Nucleus accumbens (tissue), 56 donors: ENCODE measurements at regions not wholly inside any gene's neighbourhood (a gene's known extent, or its start where the extent isn't known, plus 50 kb on each side); places are given as distances from the start of the nearest gene placed in this dataset.

ENCODE experiments used
- DNase-seq, 56 donors: peaks; one replicate each; lab custom pipeline; 2025; lab: John Stamatoyannopoulos, UW

DNA sequence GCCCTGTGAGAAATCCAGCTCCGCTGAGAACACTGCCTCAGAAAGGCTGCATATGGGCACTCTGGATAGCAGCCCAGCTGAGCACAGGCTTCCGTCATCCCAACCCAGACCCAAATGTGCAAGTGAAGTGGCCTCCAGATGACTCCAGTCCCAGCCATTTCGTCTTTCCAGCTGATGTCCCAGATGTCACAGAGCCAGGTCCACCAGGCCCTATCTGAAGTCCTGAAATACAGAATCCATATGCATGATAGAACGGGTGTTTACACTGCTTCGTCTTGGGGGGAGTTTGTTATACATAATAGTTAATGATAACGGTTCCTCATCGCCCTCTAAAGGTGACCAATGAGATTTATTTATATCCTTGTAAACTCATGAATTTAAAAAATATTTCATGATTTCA, 72.6 kb upstream of the TRIM2 start:
- peak in 49 of 56 donors; percentile 9 to 79 (median 51) for DNase-seq

DNA sequence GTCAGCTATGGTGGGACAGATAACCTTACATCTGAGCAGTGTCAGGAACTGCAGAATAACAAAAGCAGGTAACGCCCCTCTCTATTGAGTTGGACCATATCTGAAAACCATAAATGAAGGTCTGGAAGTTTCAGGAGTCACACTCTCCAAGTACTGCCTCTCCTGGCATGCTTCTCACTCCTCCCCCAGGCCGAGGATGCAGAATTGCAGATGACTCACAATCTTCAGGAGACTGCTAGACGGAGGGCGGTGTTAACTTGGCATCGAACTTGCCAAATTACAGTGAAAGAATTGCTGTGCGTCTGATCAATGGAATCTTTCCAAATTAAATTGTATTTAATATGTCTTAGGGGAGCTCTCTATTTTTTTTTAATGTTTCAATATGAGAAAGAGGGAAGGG, 67.1 kb upstream of the TRIM2 start:
- peak in 22 of 56 donors; percentile 10 to 79 (median 22) for DNase-seq

DNA sequence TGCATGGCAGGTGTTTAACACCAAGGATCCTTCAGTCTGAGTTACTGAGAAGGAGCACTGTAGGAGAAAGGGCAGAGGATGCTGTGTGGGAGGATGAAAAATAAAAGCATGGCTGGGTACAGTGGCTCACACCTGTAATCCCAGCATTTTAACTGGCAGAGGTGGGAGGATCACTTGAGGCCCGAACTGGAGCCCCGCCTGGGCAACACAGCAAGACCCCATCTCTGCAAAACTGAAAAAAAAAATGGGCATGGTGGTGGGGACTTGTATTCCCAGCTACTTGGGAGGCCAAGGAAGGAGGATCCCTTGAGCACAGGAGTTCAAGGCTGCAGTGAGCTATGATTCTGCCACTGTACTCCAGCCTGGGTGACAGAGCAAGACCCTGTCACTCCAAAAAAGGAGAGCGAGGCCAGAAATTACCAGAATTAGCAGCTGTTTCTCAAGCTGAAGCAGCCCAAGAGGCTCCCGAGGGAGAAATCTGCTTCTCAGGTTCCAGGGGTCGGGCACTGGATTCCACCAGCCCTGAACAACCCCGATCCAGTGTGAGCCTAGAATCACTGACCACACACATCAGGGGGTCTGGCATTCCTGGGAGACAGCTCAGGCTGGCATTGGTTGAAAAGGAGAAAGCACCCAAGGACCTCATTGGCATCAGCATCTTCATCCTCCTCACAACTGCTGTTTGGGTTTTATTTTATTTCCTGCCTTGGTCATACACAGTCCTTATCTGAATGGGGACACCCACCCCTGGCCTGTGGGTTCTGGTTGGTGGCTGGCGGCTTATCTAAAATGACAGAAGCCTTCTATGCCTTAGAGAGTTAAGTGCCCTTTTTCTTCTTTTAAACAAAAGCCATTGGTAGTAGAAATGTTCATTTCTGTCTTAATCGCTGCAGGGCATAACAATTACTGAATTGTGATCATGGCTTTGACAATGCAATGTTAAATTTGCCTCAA, 66.3 kb upstream of the TRIM2 start:
- DNase-seq, result peak in 1 of 56 donors; percentile 19

DNA sequence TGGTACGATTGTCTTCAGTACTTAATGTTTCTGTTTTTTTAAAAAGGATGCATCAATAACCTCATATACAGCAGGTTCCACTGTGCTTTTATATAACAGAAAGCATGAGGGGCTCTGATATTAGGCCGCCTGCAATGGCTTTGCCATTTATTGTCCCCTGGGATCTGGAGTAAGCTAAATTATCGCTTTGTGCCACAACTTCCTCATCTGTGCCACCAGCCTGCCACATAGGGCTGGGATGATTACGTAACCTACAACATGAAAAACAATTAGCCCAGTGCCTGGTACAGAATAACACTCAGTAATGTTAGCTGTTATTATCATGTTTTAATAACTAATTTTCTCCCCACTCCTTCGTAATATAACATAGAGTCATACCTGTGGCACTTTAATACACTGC, 65.5 kb upstream of the TRIM2 start:
- peak in 36 of 56 donors; percentile 3 to 68 (median 36) for DNase-seq

DNA sequence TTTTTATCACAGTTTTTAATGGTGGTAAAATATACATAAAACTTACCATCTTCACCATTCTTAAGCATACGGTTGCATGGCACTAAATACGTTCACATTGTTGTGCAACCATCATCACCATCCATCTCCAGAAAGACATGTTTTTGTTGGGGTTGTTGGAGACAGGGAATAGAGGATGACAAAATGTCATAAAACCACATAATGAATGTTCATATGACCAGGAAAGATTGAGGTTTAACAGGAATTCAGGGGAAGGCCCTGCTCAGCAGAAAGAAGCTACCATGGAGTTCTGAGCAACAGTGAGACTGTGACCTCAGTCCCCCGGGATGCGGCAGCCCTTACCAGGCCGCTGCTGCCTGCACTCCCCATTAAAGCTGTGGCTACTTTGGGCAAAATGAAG, 63.9 kb upstream of the TRIM2 start:
- no peak for DNase-seq

DNA sequence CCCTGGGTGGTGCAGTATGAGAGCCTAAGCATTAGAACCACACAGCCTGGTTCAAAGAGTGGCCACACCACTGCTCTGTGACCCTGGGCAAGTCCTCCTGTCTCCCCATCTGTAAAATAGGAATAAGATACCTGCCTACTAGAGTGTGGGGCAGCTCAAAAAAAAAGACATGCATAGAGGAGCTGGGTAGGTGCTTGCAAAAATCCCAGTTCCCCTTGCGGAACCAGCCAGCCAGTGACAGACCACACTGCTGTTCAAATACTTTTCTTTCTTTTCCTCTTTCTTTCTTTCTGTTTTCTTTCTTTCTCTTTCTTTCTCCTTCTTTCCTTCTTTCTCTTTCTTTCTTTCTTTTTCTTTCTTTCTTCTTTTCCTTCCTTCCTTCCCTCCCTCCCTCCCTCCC, 63.0 kb upstream of the TRIM2 start:
- DNase-seq, result no peak

DNA sequence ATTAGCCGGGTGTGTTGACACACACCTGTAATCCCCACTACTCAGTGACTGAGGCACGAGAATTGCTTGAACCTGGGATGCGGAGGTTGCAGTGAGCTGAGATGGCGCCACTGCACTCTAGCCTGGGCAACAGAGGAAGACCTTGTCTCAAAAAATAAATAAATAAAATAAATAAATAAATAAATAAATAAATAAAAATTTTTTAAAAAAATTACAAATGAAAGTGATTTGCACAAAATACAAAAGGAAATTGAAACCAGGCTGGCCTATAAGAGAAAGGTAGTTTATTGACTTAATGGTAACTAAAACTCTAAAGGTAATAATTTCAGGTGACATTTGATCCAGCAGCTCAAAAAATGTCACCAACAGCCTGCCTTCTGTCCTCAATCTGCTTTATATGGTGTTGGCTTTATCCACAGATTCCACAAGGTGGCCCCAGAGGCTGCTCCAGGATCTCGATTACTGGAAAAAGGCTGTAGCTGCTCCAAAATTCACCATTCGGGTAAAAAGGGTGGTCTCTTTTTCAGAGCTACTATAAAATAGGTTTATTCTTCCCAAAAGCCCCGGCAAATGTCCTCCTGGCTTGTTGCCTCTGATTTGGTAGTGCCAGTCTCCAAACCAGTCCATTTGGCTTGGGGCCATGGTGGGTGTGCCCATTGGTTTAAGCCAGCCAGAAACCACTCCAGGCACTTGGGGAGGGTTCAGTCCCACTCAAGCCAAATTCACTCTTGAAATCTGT, 61.4 kb upstream of the TRIM2 start:
- DNase-seq, result peak in 55 of 56 donors; percentile 9 to 91 (median 60)

DNA sequence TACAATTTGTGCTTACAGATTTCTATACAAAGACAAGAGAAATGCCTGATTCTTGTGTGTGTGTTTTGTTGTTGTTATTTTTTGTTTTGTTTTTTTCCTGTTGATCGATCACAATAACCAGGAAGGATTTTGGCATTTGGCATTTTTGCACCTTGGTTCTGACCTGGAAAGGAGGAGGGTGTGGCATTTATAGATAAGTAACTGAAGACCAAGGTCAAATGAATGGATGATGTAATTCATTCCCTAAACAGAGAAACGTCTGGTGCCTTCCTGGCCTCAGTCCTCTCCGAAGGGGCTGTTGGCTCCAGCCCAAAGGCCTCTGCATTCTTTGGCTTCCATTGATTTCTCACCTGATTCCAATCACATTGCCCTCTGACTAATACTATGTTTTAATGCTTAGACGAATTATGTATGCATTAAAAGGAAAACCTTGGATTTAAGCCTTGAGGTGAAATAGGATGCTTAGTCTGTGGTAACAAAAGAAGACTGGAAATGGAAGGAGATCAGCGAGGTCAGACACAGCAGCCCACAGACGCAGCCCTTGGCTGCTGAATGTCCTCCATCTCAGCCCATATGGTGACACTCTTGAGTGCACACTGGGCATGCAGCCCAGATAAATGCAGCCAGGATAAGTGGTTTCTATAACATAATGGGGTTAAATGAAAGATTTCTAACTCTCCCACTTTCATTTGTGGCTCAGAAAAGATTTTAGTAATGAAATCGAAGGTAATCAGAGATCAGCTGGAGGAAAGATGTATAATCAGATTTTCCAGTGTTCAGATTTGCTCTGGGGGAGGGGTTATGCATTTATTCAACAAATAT, 60.5 kb upstream of the TRIM2 start:
- peak in 2 of 56 donors; percentile 12 to 19 for DNase-seq

DNA sequence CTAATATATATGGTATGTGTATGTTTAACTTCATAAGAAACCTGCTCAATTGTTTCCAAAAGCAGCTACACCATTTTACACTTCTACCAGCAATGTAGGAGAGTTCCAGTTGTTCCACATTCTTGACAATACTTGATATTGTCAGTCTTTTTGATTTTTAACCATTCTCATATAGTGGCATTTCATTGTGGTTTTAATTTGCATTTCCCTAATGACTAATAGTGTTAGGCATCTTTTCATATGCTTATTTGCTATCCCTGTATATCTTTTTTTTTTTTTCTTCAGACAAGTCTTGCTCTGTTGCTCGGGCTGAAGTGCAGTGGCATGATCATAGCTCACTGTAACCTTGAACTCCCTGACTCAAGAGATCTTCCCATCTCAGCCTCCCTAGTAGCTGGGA, 58.2 kb upstream of the TRIM2 start:
- DNase-seq, result no peak

DNA sequence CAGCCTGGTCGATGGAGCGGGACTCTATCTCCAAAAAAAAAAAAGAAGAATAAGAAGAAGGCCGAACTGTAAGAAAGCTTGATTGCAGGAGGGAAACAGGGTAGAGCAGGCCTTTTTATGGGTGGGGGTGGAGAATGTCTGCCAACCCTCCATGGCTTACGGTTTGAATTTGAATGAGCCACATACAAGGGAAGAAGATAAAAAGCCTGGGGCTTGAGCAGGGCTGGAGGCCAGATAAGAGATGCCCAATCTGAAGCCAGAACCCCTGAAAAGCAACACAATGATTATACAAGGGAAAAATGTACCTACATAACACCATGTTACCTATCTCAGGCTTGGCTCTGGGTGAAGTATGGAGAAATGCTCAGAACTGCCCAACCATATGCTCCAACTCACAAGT, 57.3 kb upstream of the TRIM2 start:
- peak in 1 of 56 donors; percentile 8 for DNase-seq

DNA sequence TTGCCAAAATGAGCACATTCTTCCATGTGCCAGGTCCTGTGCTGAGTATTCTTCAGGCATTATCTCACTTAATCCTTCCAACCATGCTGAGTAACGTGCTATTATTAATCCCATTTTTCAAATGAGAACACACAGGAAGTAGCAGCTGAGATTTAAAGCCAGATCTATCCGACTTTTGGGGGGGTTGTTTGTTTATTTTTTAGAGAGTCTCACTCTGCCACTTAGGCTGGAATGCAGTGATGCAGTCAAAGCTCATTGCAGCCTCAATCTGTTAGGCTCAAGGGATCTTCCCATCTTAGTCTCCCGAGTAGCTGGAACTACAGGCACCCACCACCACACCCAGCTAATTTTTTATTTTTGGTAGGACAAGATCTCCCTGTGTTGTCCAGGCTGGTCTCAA, 55.5 kb upstream of the TRIM2 start:
- no peak for DNase-seq

DNA sequence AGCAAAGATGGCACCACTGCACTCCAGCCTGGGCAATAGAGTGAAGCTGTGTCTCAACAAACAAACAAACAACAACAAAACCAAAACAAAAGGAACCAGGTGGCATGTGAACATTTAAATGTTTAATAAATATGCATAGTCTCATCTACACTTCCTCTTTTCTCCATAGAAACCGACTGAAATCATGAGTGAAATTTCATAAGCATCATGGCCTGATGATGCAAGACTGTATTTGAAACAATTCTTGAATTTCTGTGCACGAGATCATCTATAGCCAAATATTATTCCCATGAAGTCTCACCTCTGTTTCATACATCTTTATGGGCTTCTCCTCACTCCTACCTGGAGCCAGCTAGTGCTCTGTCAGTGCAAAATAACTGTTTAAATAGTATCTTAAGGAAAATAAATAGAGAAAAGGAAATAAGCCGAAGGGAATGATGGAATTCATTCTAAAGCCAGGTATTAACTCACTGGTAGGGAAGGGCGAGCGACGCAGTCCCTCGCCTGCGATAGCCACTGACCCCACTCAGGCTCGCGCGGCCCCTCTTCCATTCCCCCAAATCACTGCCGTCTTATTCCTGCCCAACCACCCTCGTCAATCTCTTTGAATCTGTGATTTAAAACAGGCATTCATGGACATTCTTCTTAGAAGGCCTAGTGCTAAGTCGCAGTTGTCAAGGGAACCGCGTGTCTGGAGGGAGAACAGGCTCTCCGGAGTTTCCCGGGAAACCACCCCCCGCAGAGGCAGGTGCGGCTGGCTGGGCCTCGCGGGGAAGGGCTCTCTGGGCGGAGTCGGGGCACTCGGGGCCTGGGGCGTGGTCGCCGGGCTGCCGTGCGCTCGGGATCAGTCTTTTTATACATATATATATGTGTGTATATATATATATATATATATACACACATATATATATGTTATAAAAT, 52.4 kb upstream of the TRIM2 start:
- DNase-seq, result peak in 53 of 56 donors; percentile 14 to 89 (median 60)

DNA sequence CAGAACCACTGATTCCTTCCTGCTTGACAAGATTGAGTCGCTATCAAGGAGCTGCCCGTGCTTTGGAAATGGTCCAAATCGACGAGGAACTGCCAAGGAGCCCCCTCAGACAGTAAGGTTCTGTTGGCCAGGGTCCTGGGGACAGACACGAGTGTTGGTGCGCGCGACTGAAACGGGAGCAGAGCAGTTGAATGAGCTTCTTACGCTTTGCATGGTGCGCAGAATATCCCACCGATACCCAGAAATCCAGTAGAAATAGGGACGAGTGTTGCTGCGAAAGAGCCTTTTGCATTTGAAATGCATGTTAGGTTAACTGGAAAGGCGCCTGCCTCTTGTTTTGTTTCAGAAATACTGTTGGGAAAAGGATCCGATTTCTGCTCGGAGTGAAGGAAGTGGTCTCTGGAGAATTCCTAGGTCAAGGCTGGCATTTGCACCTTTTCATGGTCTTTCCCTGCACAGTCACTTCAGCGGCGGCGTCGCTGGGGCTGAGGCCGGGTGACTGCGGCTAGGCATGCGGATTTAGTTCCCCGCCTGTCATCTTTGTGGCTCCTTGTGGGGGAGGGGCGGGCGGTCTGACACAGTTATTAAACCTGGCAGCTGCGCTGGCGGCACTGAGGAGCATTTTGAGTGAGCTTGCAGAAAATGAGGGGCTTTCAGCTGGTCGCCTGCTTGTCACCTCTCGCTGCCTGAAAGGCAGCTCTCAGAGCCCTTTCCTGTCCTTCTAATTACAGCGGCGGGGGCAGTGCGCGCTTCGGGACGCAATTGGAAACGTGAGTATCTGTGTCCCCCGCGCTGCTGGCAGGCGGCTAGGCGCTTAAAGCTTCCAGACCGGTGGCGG, 51.5 kb upstream of the TRIM2 start:
- DNase-seq, result peak in 49 of 56 donors; percentile 14 to 86 (median 65)

DNA sequence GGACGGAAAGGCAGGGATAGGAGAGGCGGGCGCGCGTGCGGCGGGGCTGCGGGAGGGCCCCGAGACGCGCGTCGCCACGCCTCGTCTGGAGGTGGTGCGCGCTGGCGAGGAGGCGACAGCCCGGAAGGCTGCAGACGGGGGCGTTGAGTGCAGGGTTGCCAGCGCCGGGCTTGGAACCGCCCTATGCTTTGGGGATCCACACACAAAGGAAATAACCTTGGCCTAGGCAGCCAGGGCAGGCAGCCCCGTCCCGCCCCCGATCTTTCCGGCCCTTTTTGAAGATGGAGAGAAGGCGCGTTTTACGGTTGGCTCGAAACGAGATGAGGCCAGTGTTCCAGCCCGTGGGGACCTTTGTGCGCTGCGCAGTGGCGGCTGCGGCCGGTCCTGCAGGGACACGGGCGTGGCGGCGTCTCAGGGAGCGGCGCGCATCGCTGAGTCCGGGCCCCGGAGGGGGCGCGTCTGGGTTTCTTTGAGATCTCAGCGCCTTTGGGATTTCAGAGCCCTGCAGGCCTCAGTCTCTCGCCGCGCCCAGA, 50.8 kb upstream of the TRIM2 start:
- DNase-seq, result peak in 50 of 56 donors; percentile 14 to 86 (median 68)

DNA sequence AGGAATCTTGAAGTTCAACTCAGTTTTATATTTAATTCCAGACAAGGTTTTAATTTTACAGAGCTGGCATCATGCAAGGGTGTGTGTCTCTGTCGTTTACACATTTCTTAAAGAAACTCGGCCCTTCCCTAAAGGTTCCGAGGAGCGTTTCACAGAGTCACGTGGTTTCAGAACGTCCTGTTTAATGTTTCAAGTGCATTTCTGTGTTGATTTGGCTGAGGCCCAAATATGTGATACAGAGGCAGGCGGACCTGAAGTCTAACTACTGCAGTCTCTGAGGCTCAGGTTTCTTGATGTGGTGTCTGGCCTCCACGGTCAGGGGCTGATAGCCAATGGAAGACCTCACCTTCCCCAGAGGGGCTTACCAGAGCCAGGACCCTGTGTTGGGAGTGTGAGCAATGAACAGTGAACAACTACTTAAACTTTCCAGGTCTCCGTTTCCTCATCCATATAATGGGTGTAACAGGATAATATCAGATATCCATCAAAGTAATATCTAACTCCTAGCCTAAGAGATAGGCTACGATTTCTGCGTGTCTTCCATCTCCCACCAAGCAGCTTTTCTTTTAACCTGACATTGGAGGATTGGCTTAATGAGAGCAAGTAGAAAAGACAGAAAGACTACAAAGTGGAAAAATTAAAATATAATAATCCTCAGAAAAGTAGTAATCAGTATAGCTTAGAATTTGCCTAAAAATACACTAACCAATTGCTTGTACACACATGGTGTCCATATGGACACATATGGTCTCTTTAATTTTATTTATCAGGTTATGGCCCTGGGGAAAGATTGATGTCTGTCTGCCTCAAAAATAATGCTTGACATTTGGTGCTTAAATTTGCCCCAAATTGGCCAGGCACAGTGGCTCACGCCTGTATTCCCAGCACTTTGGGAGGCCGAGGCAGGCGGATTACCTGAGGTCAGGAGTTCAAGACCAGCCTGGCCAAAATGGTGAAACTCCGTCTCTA, 50.0 kb upstream of the TRIM2 start:
- no peak for DNase-seq
